ENCODE measurements at regions not wholly inside any gene's neighbourhood (a gene's known extent, or its start where the extent isn't known, plus 50 kb on each side); places are given as distances from the start of the nearest gene placed in this dataset.
"Not testable (repeated sequence)": the region's sequence is repeated elsewhere in the genome, so short reads cannot be mapped to it uniquely, and the experiment has no call there.

DNA sequence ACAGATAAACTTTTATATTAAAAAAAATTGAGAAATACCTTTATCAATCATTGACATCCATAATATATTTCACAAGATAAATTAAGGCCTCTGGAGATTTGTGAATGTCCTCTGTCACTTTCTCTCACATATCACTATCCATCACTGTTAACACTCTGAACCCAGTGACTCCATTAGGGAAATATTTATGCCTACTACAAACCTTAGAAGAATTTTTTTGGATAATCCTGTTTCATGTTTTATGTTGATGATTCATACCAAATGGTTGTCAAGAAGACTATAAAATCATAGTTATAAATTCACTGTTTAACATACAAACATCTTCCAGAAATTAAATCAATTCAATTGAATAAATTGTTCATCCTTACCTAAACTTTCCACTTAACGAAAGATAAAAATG is 357.6 kb upstream of the CDH10 start:
- DNase-seq, result no peak

DNA sequence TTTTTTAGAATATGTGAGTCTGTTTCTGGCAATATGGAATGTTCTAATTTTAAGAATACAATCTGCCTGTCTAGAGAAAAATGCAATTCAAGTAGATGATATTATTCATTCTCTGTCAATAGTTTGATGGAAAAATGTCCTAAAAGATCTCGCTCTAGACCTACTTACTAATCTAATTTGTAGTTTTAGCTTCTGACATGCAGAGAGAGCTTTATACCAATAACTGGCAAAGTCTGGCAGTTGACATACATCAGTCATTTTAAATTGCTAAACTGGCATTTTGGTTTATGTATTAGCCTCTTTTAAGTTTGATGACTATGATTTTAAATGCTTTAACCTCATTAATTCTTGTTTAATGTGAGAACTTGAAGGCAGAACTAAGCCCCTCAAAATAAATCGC is 355.0 kb upstream of the CDH10 start:
- no peak for DNase-seq

DNA sequence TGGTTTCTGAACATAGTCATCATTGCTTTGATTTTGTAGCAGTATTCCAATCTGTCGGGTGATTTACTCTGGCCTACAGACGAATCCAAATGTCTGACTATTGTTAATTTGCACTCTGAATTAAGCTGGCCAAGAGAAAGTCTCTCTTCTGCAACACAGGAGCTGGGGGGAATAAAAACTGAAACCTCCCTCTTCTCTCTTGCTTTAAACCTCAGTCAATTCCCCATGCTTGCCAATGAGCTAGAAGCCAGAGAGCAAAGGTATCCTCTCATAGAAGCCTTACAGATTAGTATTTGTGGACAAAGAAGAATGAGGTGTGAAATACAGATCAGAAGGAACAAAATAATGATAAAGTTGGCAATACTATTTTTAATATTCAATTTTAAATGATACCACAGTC is 353.9 kb upstream of the CDH10 start:
- DNase-seq, result no peak

- DNase-seq, result no peak
These were observed 341.5 kb upstream of the CDH10 start for GRCh38 chr5:24986326-24986725.

DNA sequence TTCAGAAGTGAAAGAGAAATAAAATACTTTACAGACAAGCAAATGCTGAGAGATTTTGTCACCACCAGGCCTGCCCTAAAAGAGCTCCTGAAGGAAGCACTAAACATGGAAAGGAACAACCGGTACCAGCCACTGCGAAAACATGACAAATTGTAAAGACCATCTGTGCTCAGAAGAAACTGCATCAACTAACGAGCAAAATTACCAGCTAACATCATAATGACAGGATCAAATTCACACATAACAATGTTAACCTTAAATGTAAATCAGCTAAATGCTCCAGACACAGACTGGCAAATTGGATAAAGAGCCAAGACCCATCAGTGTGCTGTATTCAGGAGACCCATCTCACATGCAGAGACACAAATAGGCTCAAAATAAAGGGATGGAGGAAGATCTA is 333.8 kb upstream of the CDH10 start:
- DNase-seq, result not testable (repeated sequence)

DNA sequence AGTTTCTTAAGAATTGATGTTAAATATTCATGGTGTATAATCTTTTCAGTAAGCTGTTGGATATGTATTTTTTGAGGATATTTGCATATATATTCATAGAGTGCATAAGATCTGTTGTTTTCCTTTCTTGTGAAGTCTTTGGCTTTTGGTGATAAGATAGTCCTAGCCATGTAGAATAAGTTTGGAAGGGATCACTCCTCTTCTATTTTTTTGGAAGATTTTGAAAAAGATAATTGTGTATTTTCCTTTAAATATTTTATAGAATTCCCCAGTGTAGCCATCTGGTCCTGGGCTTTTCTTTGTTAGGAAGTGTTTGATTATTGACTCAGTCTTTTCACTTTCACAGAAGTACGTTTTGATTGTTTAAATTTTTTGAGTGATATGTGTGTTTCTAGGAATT is 318.8 kb upstream of the CDH10 start:
- no peak for DNase-seq

GRCh38 chr5:24923400-24923799 is 278.6 kb upstream of the CDH10 start:
- no peak for DNase-seq

GRCh38 chr5:24918676-24919075 is 273.9 kb upstream of the CDH10 start:
- no peak for DNase-seq

DNA sequence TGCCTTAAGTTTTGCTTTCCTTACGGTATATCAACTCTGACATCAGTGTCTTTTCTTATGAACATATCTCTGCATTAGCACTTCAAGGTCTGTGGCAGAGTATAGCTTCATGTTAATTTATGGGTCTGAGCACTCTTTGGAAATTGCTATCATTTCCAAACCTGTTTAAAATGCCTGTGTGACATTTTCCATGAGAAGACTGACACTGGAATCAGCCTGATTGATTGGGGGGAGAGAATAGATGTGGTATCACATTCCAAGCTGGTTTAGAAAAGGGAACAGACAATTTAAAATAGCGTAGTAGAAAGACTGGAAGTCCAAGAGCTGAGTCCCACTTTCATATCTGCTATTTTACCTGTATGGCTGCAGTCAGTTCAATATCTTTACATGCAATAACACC is 272.1 kb upstream of the CDH10 start:
- no peak for DNase-seq

DNA sequence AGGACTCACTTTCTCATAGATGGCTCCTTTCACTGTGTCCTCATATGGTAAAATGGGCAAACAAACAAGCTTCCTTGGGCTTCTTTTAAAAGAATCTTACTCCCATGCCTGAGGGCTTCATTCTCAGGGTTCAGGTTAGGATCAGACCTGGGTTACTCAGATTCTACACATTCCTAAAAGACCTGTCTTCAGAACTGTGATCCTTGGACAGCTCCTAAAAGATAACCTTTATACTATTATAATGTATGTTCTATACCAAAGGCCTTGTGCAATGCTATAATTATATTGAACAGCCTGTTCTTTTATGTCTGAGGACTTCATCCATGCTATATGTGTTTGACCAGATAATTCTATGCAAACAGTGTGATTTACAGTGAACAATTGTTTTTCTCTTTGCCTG is 264.4 kb upstream of the CDH10 start:
- DNase-seq, result no peak

- DNase-seq, result no peak
These were observed 261.9 kb upstream of the CDH10 start for GRCh38 chr5:24906689-24907088.

DNA sequence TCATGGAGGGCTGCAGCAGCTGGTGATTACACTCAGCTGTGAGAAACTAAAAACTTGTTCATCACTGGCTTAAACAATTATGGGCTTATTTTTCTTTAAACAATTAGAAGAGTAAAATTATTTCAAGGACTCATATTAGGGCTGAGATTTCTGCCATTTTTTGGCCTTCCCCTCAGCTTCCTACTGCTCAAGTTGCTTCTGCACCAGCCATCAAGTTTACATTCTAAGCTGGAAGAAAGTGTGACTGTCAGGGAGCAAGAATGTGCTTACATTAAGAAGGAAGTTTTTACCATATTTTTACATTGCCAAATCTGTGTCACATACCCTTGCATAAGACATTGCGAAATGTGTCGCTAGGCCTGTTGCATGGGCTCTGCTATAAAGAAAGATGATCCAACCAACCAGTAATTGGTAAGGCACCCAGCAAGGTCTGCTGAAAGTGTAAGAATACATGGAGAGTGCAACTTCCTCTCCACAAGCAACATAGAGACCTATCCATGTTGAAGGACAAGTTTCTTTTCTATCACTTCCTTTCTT is 260.3 kb upstream of the CDH10 start:
- no peak for DNase-seq

DNA sequence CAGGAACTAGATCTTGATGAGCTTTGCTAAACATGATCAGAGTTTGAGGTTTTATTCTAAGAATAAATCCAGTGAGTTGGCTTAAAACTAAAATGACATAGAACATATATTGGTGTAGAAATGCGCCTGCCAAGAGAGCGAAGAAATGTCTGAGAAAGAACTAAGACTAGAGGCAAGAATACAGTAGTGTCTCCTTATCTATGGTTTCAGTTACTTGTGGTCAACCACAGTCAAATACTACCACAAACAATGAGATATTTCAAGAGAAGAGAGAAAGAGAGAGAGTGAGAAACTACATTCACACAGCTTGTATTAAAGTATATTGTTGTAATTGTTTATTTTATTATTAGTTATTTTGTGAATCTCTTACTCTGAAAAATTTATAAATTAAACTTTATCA is 254.4 kb upstream of the CDH10 start:
- DNase-seq, result no peak

GRCh38 chr5:24864244-24864643 is 219.5 kb upstream of the CDH10 start:
- DNase-seq, result no peak

DNA sequence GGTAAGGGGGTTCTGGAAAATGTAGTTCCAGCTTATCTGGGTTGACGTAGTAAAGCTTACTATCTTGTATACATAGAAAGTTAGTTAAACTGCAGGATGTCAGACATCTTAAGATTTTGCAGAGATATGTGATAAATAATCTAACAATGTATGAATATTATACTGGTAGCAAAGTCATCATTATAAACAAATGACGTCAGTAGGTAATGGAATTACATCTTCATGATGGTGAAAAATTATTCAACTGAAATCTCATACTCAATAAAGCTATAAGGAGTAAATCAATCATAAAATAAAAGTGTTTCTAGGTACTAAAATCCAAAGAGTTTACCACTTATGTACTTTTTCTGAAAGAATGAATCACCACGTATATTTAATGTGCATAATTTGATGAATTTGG is 217.3 kb upstream of the CDH10 start:
- DNase-seq, result no peak

GRCh38 chr5:24855485-24855884 is 210.7 kb upstream of the CDH10 start:
- no peak for DNase-seq

DNA sequence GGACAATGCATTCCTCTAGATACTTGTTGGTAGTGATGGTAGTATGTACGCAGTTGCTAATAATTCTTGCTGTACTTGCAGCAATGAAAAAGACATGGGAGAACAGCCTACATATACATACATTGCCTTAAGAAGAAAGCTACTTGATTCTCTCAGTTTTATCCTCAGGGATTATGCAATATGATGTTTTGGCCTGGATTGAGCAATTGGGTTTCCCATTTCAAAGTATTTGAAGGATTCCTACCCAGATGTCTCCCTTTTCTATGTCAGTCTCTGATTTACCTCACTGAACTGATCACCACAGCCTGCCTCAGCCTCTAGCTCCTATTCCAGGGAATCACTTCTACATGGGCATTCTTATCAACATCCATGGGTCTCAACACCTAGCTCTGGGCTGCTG is 210.1 kb upstream of the CDH10 start:
- DNase-seq, result no peak

DNA sequence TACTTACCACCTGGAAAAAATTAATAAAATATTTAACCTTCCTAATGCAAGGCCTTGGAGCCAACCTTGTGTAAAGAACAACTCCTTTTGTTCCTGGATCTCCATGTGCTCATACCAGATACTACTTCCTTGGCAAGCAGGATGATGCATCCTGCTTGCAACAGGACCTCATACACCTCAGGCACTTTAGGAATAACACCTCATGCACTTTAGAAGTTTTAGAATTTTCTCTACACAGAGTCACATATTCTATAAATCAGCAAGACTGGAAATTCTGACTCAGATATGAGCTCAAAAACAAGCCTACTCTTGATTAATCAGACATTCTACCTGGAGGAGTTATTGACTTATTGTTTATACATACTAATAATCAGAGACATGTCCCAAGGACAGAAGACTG is 209.6 kb upstream of the CDH10 start:
- no peak for DNase-seq

DNA sequence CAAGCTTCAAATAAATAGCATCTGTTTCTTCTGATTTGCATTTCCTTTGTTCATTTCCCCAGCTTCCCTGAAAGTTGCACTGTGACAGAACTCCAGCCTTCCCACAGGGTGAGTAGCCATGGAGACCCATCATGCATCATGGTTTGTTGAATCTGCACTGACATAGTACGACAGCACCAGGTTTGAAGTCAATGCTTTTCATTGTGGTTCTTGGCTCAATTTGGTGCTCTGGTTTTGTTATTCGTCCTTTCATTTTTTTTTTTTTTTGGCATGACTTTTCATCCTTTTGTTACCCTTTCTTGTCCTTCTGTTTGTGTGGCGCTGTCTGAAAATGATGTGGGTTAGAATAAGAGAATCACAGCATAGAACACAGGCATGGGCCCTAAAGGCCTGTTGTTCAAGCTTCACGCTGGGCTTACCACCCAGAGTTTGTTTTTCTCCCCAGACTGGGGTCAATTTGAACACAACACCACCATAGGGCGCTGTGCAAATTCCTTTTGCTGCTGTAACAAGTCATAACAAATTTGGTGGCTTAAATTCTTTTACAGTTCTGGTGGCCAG is 206.2 kb upstream of the CDH10 start:
- no peak for DNase-seq

GRCh38 chr5:24849210-24849609 is 204.4 kb upstream of the CDH10 start:
- DNase-seq, result no peak

DNA sequence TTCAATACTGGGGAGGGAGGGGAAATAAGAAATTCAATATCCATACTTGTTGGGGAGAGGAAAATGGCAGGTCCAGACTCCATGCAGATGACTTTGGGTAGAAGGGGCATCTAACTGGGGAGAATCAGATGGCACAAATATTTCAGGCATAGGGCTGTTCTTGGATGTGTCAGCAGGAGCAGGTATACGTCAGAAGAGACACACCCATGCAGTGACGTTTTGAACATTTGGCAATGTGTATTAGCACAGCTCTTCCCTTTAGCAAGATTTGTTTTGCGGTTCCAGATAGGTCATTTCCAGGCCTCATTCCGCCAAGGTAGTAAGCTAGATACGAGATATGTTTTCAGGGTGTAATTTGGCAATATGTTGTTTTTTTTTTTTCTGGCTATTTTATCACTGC is 187.2 kb upstream of the CDH10 start:
- no peak for DNase-seq

DNA sequence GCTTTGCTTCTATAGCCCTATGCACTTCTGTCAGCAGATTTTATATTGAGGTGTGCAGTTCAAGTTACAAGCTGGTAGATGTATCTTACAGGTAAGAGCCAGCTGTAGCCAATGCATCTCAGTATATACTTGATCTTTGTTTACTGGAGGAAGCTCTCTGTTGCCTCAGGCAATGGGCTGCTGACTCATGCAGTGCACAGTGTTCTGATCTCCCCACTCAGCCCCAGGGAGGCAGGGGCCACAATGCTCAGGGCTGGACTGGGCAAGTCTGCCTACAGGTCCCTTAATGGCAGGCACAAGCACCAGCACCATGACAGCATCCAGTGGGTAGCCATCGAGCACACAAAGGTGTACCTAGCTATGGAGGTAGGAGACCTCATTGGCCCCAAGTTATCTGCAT is 178.8 kb upstream of the CDH10 start:
- DNase-seq, result no peak

DNA sequence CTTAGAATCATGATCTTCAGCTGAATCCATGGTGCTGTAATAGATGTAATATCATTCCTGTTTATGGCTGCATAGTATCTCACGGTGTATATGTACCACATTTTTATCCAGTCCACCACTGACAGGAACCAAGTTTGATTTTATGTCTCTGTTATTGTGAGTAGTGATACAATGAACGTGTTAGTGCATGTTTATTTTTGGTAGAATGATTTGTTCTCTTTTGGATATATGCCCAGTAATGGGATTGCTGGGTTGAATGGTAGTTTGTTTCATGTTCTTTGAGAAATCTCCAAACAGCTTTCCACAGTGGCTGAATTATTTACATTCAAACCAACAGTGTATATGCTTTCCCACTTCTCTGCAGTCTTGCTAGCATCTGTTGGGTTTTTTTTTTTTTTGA is 175.1 kb upstream of the CDH10 start:
- DNase-seq, result no peak

DNA sequence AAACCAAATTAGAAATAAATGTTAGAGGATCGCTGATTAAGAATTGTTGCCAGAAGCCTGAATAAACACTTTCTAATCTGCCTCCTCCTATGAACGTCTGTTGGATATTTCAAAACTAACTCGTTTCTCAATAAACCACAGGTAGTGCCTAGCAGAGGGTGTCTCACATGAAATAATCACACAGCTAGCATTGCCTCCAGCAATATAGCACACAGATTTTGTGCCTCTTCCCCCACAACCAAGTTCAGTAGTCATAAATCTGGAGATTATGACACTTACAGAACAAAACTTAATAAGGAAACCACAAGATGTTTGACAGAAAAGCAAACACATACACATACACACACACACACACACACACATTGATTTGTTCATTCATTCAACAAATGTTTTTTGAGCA is 173.2 kb upstream of the CDH10 start:
- DNase-seq, result no peak

- DNase-seq, result no peak
These were observed 171.4 kb upstream of the CDH10 start for GRCh38 chr5:24816206-24816605.

DNA sequence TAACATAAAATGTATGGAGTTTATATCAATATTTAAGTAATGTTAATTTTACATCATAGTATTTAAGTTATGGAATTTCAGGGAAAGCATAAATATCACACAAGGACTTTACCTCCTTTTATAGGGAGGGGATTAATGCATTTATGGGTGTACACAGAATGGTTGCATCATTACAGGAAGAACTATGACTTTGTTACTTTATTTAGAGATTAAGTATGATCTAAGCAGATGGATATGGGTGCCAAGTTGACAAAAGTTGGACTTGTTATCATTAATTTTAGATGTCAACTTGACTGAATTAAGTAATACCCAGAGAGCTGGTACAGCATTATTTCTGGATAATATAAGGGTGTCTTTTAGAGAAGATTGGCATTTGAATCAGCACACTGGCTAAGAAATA is 160.5 kb upstream of the CDH10 start:
- DNase-seq, result no peak
